Mesothelial cell of epicardium (in vitro differentiated cells): ENCODE measurements at regions not wholly inside any gene's neighbourhood (a gene's known extent, or its start where the extent isn't known, plus 50 kb on each side); places are given as distances from the start of the nearest gene placed in this dataset.

Source experiments
- DNase-seq, 2 experiments: peaks; one replicate each; pipeline ENCODE4 v3.0.0; 2021; ENCODE audit warnings: low spot score in 2 of 2; ENCODE audit not compliant: unreplicated experiment in 2 of 2
- H3K27ac Mint-ChIP-seq: 2 replicates; pipeline ENCODE4 v1.8.0; 2021; ENCODE audit warnings: mixed read lengths
- H3K27me3 Mint-ChIP-seq: 2 replicates; pipeline ENCODE4 v1.8.0; 2021; ENCODE audit warnings: low read depth, mixed read lengths
- H3K36me3 Mint-ChIP-seq: 2 replicates; pipeline ENCODE4 v1.8.0; 2021; ENCODE audit warnings: mixed read lengths
- H3K4me1 Mint-ChIP-seq: 2 replicates; pipeline ENCODE4 v1.8.0; 2021; ENCODE audit warnings: mixed read lengths
- H3K4me3 Mint-ChIP-seq: 2 replicates; pipeline ENCODE4 v1.8.0; 2021; ENCODE audit warnings: mild to moderate bottlenecking, moderate library complexity, mixed read lengths
- H3K9me3 Mint-ChIP-seq: 2 replicates; pipeline ENCODE4 v1.8.0; 2021; ENCODE audit warnings: mixed read lengths
- CTCF ChIP-seq: fragments of 200-600 bp; sonication (generic); IDR thresholded peaks from one replicate; pipeline ENCODE4 v1.5.0; 2021; ENCODE audit warnings: antibody characterized with exemption; ENCODE audit not compliant: unreplicated experiment

GRCh38 chr1:232269988-232270387 lies 359.9 kb downstream of the SIPA1L2 start:
- Mint-ChIP-seq H3K9me3 (no peaks in the 10 kb centered on the region), H3K36me3 (no peaks in the 10 kb centered on the region), H3K4me1 (peaks cover 28% of the 10 kb centered on the region), H3K4me3 (no peak overlapping the region), H3K27me3 (no peaks in the 10 kb centered on the region), H3K27ac (no peak overlapping the region)
- DNase-seq = no peak
- no peak for TF ChIP-seq CTCF

GRCh38 chr1:232267837-232268598 lies 361.9 kb downstream of the SIPA1L2 start:
- no peaks in the 10 kb centered on the region for H3K36me3 Mint-ChIP-seq
- H3K9me3 Mint-ChIP-seq = no peaks in the 10 kb centered on the region
- no peak for DNase-seq
- H3K4me3 Mint-ChIP-seq = no peak overlapping the region
- H3K27ac Mint-ChIP-seq = no peak overlapping the region
- peaks cover 21% of the 10 kb centered on the region for H3K4me1 Mint-ChIP-seq
- no peak for TF ChIP-seq CTCF
- peaks cover 4% of the 10 kb centered on the region for H3K27me3 Mint-ChIP-seq

GRCh38 chr1:232267092-232267836 lies 362.7 kb downstream of the SIPA1L2 start:
- H3K27me3 Mint-ChIP-seq = peaks cover 4% of the 10 kb centered on the region

GRCh38 chr1:232263452-232263851 lies 366.5 kb downstream of the SIPA1L2 start:
- peaks cover 7% of the 10 kb centered on the region for H3K27me3 Mint-ChIP-seq
- no peaks in the 10 kb centered on the region for H3K36me3 Mint-ChIP-seq
- DNase-seq = no peak
- H3K4me3 Mint-ChIP-seq = no peak overlapping the region
- H3K9me3 Mint-ChIP-seq = no peaks in the 10 kb centered on the region
- no peak for TF ChIP-seq CTCF
- peaks cover 38% of the 10 kb centered on the region for H3K4me1 Mint-ChIP-seq
- no peak overlapping the region for H3K27ac Mint-ChIP-seq

More at GRCh38 chr1:232267092-232267836, 362.7 kb downstream of the SIPA1L2 start:
- no peak overlapping the region for H3K4me3 Mint-ChIP-seq
- TF ChIP-seq CTCF = no peak
- DNase-seq = no peak
- H3K27ac Mint-ChIP-seq = no peak overlapping the region
- peaks cover 18% of the 10 kb centered on the region for H3K4me1 Mint-ChIP-seq
- no peaks in the 10 kb centered on the region for H3K36me3 Mint-ChIP-seq
- no peaks in the 10 kb centered on the region for H3K9me3 Mint-ChIP-seq

GRCh38 chr1:232262991-232263390 lies 366.9 kb downstream of the SIPA1L2 start:
- TF ChIP-seq CTCF = no peak
- Mint-ChIP-seq H3K9me3 (no peaks in the 10 kb centered on the region), H3K4me1 (peaks cover 40% of the 10 kb centered on the region)

More at GRCh38 chr1:232262991-232263390, 366.9 kb downstream of the SIPA1L2 start:
- Mint-ChIP-seq H3K27ac (no peak overlapping the region), H3K36me3 (no peaks in the 10 kb centered on the region), H3K4me3 (no peak overlapping the region), H3K27me3 (peaks cover 7% of the 10 kb centered on the region)
- no peak for DNase-seq
